ENCODE measurements at regions not wholly inside any gene's neighbourhood (a gene's known extent, or its start where the extent isn't known, plus 50 kb on each side); places are given as distances from the start of the nearest gene placed in this dataset.

DNA sequence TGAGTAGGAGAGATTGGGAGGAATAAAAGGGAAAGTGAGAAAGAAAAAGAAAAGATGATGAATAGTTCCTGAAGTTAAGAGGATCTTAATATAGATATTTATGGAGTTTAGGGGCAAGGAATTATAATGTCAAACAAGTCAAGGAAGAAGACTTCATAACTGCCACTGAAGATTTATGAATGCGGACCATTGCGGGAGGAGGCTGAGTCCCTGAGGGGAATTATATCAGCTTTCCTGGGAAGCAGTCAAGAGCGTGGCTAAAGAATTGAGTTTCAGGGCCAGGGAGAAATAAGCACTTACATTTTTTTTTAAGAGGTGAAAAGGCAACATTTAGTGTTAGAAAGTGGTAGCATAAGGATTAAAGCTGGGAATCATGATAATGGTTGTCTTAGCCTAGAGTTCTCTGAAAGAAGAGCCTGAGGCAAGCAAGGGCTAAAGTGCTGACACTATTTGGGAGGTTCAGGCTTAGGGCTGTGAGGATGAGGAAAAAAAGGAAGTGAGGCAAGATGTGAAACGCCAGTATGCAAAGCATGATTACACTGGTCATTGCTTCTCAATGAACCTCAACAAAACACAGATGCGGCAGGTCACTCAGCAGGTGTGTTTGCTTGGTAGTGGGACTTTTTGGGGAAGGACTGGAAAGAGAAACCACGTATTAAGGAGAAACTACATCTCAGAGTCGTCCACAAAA is 217.1 kb downstream of the SLC4A3 start:
- Histone ChIP-seq H3K4me3 (no peak overlapping the region), H3K27ac (no peak overlapping the region), H3K4me1 (replicated peaks in 1 of 2) (no peaks in the 10 kb centered on the region), H3K36me3 (replicated peaks in 1 of 2) (no peaks in the 10 kb centered on the region), H3K9me3 (replicated peaks in 1 of 3) (no peaks in the 10 kb centered on the region), H3K27me3 (no peaks in the 10 kb centered on the region)
- no peak for DNase-seq
- no peak for TF ChIP-seq POLR2A (IDR thresholded peaks at IDR 0.05)
- TF ChIP-seq, protein P1, sequence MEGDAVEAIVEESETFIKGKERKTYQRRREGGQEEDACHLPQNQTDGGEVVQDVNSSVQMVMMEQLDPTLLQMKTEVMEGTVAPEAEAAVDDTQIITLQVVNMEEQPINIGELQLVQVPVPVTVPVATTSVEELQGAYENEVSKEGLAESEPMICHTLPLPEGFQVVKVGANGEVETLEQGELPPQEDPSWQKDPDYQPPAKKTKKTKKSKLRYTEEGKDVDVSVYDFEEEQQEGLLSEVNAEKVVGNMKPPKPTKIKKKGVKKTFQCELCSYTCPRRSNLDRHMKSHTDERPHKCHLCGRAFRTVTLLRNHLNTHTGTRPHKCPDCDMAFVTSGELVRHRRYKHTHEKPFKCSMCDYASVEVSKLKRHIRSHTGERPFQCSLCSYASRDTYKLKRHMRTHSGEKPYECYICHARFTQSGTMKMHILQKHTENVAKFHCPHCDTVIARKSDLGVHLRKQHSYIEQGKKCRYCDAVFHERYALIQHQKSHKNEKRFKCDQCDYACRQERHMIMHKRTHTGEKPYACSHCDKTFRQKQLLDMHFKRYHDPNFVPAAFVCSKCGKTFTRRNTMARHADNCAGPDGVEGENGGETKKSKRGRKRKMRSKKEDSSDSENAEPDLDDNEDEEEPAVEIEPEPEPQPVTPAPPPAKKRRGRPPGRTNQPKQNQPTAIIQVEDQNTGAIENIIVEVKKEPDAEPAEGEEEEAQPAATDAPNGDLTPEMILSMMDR (IDR thresholded peaks at IDR 0.05), result no peak
- intact Hi-C loops (cut with DNase I), result no loop called here
- WGBS, 4 donors, result 37 to 45% (median 42%) methylated on average over 7 of the region's 7 CpGs

DNA sequence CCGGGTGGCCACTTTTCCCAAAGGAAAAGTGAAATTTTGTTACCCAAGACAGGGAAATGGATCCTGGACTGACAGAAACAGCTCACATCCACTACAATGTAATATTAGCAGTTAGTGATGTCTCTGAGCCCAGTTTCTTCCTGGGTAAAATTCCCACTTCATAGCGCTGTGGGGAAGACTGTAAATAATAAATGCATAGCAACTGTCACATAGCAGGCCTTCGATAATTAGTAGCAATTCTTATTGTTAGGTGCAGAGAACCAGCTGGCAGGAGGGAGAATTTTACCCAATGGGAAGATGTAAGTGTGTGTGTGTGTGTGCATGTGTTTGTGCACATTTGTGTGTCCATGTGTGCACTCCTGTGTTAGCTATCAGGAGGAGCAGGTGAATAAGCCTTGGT is 221.5 kb downstream of the SLC4A3 start:
- no peak for DNase-seq
- Histone ChIP-seq H3K4me3 (no peak overlapping the region), H3K27me3 (no peaks in the 10 kb centered on the region), H3K36me3 (replicated peaks in 1 of 2) (no peaks in the 10 kb centered on the region), H3K4me1 (replicated peaks in 1 of 2) (no peaks in the 10 kb centered on the region), H3K27ac (no peak overlapping the region), H3K9me3 (replicated peaks in 1 of 3) (no peaks in the 10 kb centered on the region)
- intact Hi-C loops (cut with DNase I), result no loop called here
- TF ChIP-seq POLR2A (IDR thresholded peaks at IDR 0.05), result no peak
- 70 to 87% (median 77%) methylated on average over 3 of the region's 3 CpGs for WGBS, 4 donors

DNA sequence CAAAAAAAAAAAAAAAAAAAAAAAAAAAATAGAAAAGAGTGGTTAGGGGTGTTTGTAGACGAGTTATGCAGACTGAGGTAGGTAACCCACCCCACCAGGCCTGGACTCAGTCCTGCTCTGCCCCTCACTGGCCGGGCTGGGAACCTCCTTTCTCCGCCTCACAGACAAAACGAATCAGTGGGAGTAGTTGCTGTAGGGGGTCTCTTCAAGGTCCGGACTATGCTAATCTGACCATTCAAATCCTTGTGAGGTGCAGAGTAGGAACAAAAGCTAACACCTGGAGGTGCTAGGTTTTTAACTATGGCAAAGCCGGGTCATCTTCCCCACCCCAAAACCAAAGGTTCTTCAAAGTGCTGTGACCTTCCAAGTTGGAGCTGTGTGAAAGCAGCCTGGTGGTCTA is 223.7 kb downstream of the SLC4A3 start:
- DNase-seq, result no peak
- H3K27me3 ChIP-seq, result peaks cover 9% of the 10 kb centered on the region
- H3K36me3 ChIP-seq (replicated peaks in 1 of 2), result no peaks in the 10 kb centered on the region
- H3K4me1 ChIP-seq (replicated peaks in 1 of 2), result no peaks in the 10 kb centered on the region
- no peak overlapping the region for H3K4me3 ChIP-seq
- intact Hi-C loops (cut with DNase I), result no loop called here
- 56 to 72% (median 62%) methylated on average over 6 of the region's 6 CpGs for WGBS, 4 donors
- no peaks in the 10 kb centered on the region for H3K9me3 ChIP-seq (replicated peaks in 1 of 3)
- TF ChIP-seq POLR2A (IDR thresholded peaks at IDR 0.05), result no peak
- TF ChIP-seq, protein P1 (IDR thresholded peaks at IDR 0.05), result no peak
- H3K27ac ChIP-seq, result no peak overlapping the region

DNA sequence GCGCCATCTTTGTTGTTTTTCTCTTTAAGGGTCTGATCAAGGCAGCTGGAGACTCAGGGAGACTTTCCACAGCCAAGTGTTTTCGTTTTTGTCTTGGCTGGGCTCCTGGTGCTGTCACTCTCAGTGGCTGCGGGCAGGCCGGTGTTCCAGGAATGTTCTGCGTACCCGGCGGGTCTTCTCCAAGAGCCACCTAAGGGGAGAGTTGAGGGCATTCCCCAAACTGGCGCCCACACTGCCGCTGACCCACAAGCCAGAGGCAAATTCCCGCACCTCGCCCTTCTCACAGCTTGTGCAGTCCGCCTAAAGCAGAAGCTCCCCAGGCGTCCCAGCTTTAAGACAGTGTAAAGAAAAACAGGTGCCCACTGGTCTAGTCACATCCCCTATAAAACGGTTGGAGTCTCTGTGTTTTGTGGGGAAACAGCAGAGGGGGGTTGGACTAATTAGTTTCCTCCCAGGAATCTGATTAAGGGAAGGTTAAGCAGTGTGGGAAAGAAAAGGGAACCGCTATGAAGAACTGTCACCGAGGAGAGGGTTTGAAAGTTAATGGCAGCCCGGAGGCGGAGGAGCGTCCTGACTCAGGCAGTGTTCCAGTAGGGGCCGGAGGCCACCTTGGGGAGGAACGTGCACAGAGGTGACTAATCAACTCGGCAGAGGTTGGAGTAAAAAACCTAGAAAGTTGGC is 224.5 kb downstream of the SLC4A3 start:
- Histone ChIP-seq H3K9me3 (replicated peaks in 1 of 3) (no peaks in the 10 kb centered on the region), H3K4me1 (replicated peaks in 1 of 2) (no peaks in the 10 kb centered on the region), H3K4me3 (no peak overlapping the region), H3K27me3 (peaks cover 9% of the 10 kb centered on the region), H3K27ac (no peak overlapping the region), H3K36me3 (replicated peaks in 1 of 2) (no peaks in the 10 kb centered on the region)
- 29 to 46% (median 36%) methylated on average over 17 to 22 of the region's 22 CpGs for WGBS, 4 donors
- DNase-seq, result no peak
- intact Hi-C loops (cut with DNase I), result no loop called here
- TF ChIP-seq, protein P1 (IDR thresholded peaks at IDR 0.05), result no peak
- TF ChIP-seq POLR2A (IDR thresholded peaks at IDR 0.05), result no peak

DNA sequence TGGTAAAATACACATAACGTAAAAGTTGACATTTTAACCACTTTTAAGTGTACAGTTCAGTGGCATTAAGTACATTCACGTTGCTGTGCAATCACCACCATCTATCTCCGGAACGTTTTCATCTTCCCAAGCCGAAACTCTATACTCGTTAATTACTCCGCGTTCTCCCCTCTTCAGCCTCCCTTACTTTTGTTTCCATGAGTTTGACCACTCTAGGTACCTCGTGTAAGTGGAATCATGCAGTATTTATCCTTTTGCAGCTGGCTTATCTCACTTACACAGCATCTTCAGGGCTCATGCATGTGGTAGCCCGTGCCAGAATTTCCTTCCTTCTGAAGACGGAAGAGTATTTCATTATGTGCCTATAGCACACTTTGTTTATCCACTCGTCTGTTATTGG is 225.2 kb downstream of the SLC4A3 start:
- DNase-seq, result no peak
- Histone ChIP-seq H3K27ac (no peak overlapping the region), H3K9me3 (replicated peaks in 1 of 3) (no peaks in the 10 kb centered on the region), H3K36me3 (replicated peaks in 1 of 2) (no peaks in the 10 kb centered on the region), H3K27me3 (peaks cover 9% of the 10 kb centered on the region), H3K4me3 (no peak overlapping the region), H3K4me1 (replicated peaks in 1 of 2) (no peaks in the 10 kb centered on the region)
- WGBS, 4 donors, result 64 to 73% (median 68%) methylated on average over 12 of the region's 12 CpGs
- TF ChIP-seq, protein P1 (IDR thresholded peaks at IDR 0.05), result no peak
- no peak for TF ChIP-seq POLR2A (IDR thresholded peaks at IDR 0.05)
- intact Hi-C loops (cut with DNase I), result no loop called here
